Breast epithelium (tissue), 4 donors: ENCODE measurements at regions not wholly inside any gene's neighbourhood (a gene's known extent, or its start where the extent isn't known, plus 50 kb on each side); places are given as distances from the start of the nearest gene placed in this dataset.

Experiments used
- DNase-seq, 2 donors: peaks; one replicate each; pipeline ENCODE4 v3.0.0-alpha.2; 2019; ENCODE audit warnings: low spot score in 2 of 2
- H3K27ac ChIP-seq, 2 donors: fragments of 200-600 bp; sonication (generic) in 1 of 2; one replicate each; pipeline ENCODE4 v1.5.1; 2016 to 2019; ENCODE audit warnings: mild to moderate bottlenecking in 1 of 2
- H3K27me3 ChIP-seq, 2 donors: fragments of 200-600 bp; sonication (generic) in 1 of 2; one replicate each; pipeline versions ENCODE4 v1.5.1 to v1.6.0; 2017 to 2019; ENCODE audit warnings: control low read depth in 1 of 2, mild to moderate bottlenecking in 1 of 2
- H3K36me3 ChIP-seq: fragments of 200-600 bp; one replicate; pipeline ENCODE4 v1.5.1; 2019
- H3K4me1 ChIP-seq, 2 donors: fragments of 200-600 bp; sonication (generic); one replicate each; pipeline ENCODE4 v1.5.1; 2016 to 2019; ENCODE audit warnings: control low read depth in 1 of 2
- H3K4me3 ChIP-seq, 3 donors: fragments of 200-600 bp; sonication (generic); 1 replicate in 2 of 3; 2 replicates in 1 of 3; pipeline ENCODE4 v1.5.1; 2016 to 2019; ENCODE audit warnings: mild to moderate bottlenecking in 3 of 3, moderate library complexity in 2 of 3
- H3K9me3 ChIP-seq, 2 donors: fragments of 200-600 bp; sonication (generic) in 1 of 2; one replicate each; pipeline ENCODE4 v1.5.1; 2016 to 2019; ENCODE audit warnings: control low read depth in 1 of 2
- CTCF ChIP-seq, 3 donors: fragments of 450-650 bp; IDR thresholded peaks; one replicate each; pipeline ENCODE4 v1.5.1; 2016 to 2017; ENCODE audit warnings: antibody characterized with exemption in 3 of 3, mild to moderate bottlenecking in 3 of 3, moderate library complexity in 3 of 3
- POLR2A ChIP-seq: fragments of 450-650 bp; IDR thresholded peaks from one replicate; pipeline ENCODE4 v1.6.1; 2016; ENCODE audit warnings: antibody characterized with exemption, mild to moderate bottlenecking, moderate library complexity
- POLR2AphosphoS5 ChIP-seq, 3 donors: sonication (generic); formaldehyde crosslinking; IDR thresholded peaks; one replicate each; pipeline ENCODE4 v1.6.1; 2017; ENCODE audit warnings: antibody characterized with exemption in 3 of 3
- intact Hi-C: fragments of 100-400 bp; cut with DNase I; formaldehyde crosslinking; loops from one replicate; pipeline ENCODE4 v1.15.1; 2023; ENCODE audit warnings: low total_unique reads

GRCh38 chr11:37812281-37812880, 1214.3 kb upstream of the RAG2 start:
- TF ChIP-seq POLR2AphosphoS5 (IDR thresholded peaks at IDR 0.05) (no peak), CTCF (IDR thresholded peaks at IDR 0.05) (no peak), POLR2A (no peak)
- Histone ChIP-seq H3K9me3 (no peaks in the 10 kb centered on the region), H3K4me3 (no peak overlapping the region), H3K36me3 (no peaks in the 10 kb centered on the region), H3K27ac (no peak overlapping the region), H3K4me1 (no peaks in the 10 kb centered on the region), H3K27me3 (no peaks in the 10 kb centered on the region)
- intact Hi-C loops: no loop called here
- DNase-seq: no peak

GRCh38 chr11:37811349-37811748, 1213.3 kb upstream of the RAG2 start:
- H3K4me3 ChIP-seq: no peak overlapping the region
- intact Hi-C loops: no loop called here
- no peaks in the 10 kb centered on the region for H3K36me3 ChIP-seq
- no peak for DNase-seq
- TF ChIP-seq POLR2A: no peak
- TF ChIP-seq CTCF (IDR thresholded peaks at IDR 0.05): no peak
- no peak for TF ChIP-seq POLR2AphosphoS5 (IDR thresholded peaks at IDR 0.05)
- no peaks in the 10 kb centered on the region for H3K27me3 ChIP-seq
- H3K4me1 ChIP-seq: no peaks in the 10 kb centered on the region
- no peak overlapping the region for H3K27ac ChIP-seq
- no peaks in the 10 kb centered on the region for H3K9me3 ChIP-seq

GRCh38 chr11:37804666-37805065, 1206.6 kb upstream of the RAG2 start:
- Histone ChIP-seq H3K36me3 (no peaks in the 10 kb centered on the region), H3K27me3 (no peaks in the 10 kb centered on the region), H3K9me3 (no peaks in the 10 kb centered on the region), H3K4me3 (no peak overlapping the region), H3K27ac (no peak overlapping the region), H3K4me1 (no peaks in the 10 kb centered on the region)
- DNase-seq: no peak
- intact Hi-C loops: no loop called here
- TF ChIP-seq CTCF (IDR thresholded peaks at IDR 0.05): no peak
- TF ChIP-seq POLR2AphosphoS5 (IDR thresholded peaks at IDR 0.05): no peak
- no peak for TF ChIP-seq POLR2A

- H3K4me1 ChIP-seq: no peaks in the 10 kb centered on the region
- H3K27ac ChIP-seq: no peak overlapping the region
- TF ChIP-seq POLR2A (no peak), POLR2AphosphoS5 (IDR thresholded peaks at IDR 0.05) (no peak), CTCF (IDR thresholded peaks at IDR 0.05) (no peak)
- intact Hi-C loops: no loop called here
- DNase-seq: no peak
- no peaks in the 10 kb centered on the region for H3K27me3 ChIP-seq
- H3K9me3 ChIP-seq: peaks cover 0 to 7% of the 10 kb centered on the region in 2 donors
- H3K36me3 ChIP-seq: no peaks in the 10 kb centered on the region
- H3K4me3 ChIP-seq: no peak overlapping the region
Measured at GRCh38 chr11:37788141-37788877, 1190.3 kb upstream of the RAG2 start.

GRCh38 chr11:37786214-37786755, 1188.2 kb upstream of the RAG2 start:
- TF ChIP-seq CTCF (IDR thresholded peaks at IDR 0.05): no peak
- TF ChIP-seq POLR2AphosphoS5 (IDR thresholded peaks at IDR 0.05): no peak
- TF ChIP-seq POLR2A: no peak
- no peaks in the 10 kb centered on the region for H3K4me1 ChIP-seq
- H3K27ac ChIP-seq: no peak overlapping the region
- intact Hi-C loops: no loop called here
- H3K9me3 ChIP-seq: peaks cover 0 to 24% of the 10 kb centered on the region in 2 donors
- H3K36me3 ChIP-seq: no peaks in the 10 kb centered on the region
- H3K27me3 ChIP-seq: no peaks in the 10 kb centered on the region
- no peak overlapping the region for H3K4me3 ChIP-seq
- no peak for DNase-seq
